ENCODE measurements at regions not wholly inside any gene's neighbourhood (a gene's known extent, or its start where the extent isn't known, plus 50 kb on each side); places are given as distances from the start of the nearest gene placed in this dataset.

- DNase-seq (ENCODE audit: low spot score): no peak
Observed at GRCh38 chr6:163834226-163834970, 419.9 kb downstream of the QKI start.

GRCh38 chr6:163831736-163832135 lies 417.2 kb downstream of the QKI start:
- DNase-seq (ENCODE audit: low spot score): no peak

DNA sequence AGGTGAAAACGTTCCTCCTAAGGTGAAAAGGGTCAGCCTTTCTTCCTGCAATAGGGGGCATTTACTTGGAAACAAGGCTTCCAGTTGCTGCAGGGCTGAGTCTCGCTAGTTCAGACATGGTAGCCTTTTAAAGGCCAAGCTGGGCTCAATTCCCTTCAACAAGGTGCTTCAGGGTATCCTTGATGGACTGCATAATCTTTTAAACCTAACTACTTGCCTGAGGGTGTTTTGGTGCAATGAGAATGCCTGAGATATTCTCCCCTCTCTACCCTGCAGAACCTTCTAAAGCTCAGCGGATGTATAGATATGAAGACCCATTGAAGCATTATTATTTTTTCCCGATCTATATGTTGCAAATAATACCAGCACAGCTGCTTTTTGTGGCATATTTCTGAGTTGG lies 416.1 kb downstream of the QKI start:
- no peak for DNase-seq (ENCODE audit: low spot score)

DNA sequence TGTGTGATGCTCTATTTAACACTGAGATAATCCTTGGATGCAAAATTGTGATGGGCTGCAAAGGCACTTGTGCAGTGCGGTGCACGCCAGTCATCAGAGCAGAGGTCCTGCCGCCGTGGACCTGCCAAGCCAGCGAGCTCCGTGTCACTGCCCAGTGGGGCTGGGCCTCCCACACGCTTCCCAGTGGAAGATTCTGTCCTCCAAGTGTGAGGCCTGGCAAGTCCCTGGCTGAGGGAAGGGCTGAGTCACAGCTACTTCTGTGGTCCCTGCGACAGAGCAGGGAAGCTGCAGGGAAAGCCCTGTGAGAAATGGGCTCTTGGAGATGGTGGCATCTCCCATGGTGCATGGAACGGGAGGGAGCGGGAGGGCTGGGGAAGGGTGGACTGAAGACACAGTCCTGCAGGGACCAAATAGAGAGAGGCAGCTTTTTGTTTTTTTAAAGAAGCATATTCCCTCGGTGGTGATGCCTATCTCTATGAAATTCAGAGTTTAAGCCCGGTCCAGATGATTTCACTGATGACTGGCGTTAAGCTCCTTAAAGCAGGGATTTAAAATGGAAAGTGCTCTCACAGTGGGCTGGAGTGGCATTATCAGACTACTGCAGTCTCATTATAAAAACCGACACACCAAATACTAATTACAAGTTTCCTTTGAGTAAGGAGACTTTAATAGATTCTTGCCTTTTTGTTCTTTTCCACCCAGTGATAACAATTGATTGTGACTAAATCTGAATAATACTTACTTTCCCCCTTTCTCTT lies 413.7 kb downstream of the QKI start:
- no peak for DNase-seq (ENCODE audit: low spot score)

DNA sequence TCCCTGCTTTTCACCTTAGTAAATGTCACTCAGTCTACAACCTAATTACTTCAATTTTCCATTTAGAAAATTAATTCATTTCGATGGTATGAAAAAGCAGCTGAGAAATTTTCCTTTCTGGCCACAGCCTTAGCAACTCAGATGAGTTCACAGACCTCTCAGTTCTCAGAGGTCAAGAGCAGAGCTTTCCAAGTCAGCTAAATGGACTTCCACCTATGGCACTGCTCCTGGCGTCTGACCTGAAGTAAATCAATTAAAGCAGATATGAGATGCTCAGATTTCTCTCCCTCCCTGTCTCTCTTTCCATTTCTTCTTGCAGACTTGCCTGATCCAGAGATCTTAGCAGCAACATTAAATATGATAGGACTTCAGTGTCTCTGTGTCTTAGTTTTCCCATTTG lies 412.6 kb downstream of the QKI start:
- DNase-seq (ENCODE audit: low spot score): no peak

GRCh38 chr6:163826629-163827028 lies 412.1 kb downstream of the QKI start:
- DNase-seq (ENCODE audit: low spot score): no peak

DNA sequence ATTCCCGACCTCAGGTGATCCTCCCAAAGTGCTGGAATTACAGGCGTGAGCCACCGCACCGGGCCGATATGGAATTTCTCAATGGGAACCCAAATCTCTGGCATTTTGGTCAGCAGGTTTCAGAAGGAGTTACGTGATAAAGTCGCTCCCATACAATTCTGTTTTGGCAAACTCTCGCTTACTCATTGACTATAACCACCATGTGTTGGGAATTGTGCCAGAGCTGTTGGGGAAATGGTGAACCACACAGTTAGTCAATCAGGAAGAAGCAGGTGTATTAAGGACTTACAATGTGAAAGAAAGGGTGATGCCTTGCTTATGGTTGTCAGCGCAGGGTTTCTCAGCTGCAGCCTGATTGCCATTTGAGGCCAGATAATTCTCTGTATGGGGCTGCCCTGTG lies 410.5 kb downstream of the QKI start:
- DNase-seq (ENCODE audit: low spot score): no peak

DNA sequence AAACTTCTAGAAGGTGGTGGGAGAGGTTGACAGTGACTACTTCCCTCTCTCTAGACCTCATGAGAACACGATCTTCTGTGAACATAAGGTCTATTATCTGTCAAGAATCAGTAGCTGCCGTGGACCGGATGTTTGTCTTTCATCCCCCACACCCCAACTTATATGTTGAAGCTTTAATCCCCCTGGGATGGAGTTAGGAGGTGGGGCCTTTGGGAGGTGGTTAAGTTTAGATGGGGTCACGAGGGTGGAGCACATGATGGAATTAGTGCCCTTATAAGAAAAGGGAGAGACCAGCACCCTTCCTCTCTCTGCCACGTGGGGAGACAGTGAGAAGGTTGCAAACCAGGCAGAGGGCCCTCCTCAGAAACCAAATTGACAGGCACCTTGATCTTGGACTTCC lies 409.1 kb downstream of the QKI start:
- DNase-seq (ENCODE audit: low spot score): no peak

DNA sequence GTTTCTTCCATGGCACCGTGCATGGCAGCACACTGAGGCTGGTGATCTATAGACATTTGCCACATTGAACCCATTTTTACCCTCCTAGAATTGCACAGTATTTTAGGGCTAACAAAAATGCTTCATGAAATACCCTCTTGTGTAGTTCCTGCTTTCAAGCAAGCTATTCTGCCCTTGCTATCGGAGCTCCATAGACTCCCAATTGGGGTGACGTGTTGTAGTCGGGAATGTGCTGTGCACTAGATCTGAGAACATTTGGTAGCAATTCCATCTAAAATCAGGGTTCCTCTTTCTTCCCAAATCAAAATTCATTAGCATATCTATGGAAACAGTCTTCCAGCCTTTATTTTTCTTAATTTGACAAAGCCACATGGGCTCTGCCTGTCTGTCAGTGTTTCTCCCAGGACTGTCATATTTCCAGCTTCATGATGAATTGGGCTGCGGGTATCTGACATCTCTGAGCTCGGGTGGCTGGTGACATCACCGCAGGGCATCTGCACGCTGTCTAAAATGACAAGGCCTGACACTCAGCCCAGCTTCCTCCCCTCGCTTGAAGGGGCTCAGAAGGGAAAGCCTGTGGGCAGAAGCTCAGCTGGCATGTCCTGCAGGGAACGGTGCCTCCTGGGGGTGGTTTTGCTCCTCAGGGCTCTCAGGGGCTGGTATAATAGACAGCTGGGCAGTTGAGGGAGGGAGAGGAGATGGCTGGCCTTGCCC lies 406.4 kb downstream of the QKI start:
- no peak for DNase-seq (ENCODE audit: low spot score)

DNA sequence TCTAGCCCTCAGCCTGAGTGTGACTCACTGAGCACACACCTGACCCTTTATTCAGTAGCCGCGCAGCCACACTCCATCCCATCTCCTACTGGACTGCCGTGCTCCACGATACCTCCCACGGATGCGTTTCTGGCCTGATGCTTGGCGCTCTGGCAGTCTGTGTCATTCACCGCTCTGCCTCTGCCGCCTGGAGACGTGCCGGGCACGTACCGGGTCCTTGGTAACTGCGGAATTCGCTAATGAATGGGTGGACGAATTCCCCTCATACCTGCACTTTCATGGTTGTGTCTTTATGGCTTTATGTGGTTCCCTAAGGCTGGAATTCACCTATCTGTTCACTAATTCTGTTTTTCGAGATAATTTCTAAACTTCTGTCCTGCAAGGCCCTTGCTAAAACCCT lies 405.7 kb downstream of the QKI start:
- DNase-seq (ENCODE audit: low spot score): no peak

- no peak for DNase-seq (ENCODE audit: low spot score)
Observed at GRCh38 chr6:163818719-163819118, 404.2 kb downstream of the QKI start.

- DNase-seq (ENCODE audit: low spot score): no peak
Observed at GRCh38 chr6:163816441-163816840, 401.9 kb downstream of the QKI start.

- no peak for DNase-seq (ENCODE audit: low spot score)
Observed at GRCh38 chr6:163815796-163816195, 401.3 kb downstream of the QKI start.

DNA sequence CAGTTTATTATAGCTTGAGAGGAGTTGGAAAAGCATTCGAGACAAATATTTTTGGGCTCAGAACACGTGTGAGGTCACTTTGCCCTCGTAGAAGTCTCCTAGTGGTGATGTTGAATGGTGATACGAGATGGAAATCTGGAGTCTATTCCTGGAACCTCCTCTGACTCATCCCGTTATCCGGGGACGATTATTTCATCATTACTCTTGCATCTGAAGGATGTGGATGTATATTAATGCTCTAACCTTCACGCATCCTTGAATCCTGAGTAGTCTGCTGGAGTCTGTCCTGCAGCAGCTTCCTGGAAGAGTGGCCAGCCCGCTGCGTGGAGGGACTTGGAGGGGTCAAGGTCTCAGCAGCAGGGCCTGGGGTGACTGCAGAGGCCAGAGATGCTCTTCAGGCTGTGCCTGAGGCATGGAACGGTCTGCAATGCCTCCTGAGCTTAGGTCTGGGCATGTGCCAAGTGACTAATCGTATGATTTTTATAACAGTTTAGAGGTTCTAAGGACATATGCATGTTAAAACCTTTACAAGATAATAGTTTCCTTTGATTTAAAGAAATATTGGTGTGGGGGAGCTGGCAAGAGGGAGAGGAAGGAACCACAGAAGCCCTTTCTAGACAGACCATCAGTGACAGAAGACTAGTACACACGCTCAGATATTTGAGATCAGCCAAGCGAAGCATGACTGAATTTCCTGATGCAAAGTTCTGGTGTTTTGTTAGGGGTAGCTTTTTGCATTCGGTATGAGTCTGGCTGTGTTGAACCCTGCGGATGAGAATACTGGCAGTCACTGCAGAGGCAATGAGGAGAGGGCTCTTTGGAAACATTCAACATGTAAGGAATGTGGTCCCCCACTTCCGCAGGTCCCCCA lies 400.2 kb downstream of the QKI start:
- DNase-seq (ENCODE audit: low spot score): no peak

GRCh38 chr6:163813979-163814493 lies 399.5 kb downstream of the QKI start:
- DNase-seq (ENCODE audit: low spot score): no peak

- DNase-seq (ENCODE audit: low spot score): no peak
Observed at GRCh38 chr6:163811317-163811716, 396.8 kb downstream of the QKI start.

DNA sequence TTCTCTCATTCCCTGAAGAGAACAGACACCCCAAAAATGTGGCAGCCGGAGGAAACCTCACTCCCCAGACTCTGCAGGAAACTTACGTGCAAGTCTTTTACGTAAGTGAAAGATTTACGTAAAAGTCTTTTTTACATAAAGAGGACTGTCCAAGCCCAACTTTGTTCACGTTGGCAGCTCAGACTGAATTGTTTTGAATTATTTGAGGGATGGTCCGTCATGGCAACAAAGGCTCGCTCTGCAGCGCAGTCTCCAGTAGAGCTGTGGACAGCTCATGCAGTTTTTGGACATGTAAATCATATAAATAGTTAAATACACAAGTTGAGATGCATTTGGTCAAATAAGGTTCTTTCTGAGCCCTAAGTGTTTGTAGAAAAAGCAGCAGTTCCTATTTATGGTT lies 394.8 kb downstream of the QKI start:
- DNase-seq (ENCODE audit: low spot score): no peak

DNA sequence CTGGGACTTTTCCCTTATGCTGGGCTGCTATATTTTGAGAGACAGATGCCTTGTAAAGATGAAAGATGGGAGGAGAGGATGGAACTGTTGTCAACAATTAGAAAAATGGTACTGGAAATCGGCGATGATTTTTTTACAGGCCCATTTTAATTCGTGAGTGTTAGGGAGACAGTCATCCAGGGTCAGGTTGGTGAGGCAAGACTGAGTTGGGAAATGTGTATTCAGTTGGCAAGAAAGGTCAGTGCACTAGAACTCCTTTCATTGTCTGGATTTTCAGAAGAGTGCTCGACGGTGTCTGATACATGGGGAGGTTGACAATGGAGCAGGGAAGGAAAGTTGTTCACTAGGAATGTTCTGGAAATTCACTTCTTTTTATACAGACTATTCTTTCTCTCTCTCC lies 394.4 kb downstream of the QKI start:
- DNase-seq (ENCODE audit: low spot score): no peak

DNA sequence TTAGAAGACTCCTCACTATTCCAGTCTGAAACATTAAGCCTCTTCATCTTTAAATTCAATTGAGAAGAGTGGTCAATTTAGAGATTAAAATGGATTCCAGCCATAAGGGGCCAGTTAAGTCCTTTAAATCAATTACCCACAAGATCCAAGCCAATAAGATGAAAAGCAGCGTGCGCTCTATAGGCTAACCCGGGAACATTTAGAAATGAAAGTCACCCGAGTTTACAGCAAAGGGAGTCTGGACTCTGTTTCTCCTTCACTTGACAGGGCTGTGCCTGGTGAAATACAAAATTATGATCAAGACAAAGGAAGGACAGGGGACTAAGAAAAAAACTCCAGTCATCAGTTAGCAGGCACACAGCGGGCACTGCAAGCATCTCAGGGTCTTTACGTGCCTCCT lies 393.7 kb downstream of the QKI start:
- no peak for DNase-seq (ENCODE audit: low spot score)

- no peak for DNase-seq (ENCODE audit: low spot score)
Observed at GRCh38 chr6:163806755-163807499, 392.4 kb downstream of the QKI start.

- DNase-seq (ENCODE audit: low spot score): no peak
Observed at GRCh38 chr6:163804991-163805390, 390.5 kb downstream of the QKI start.
